ENCODE measurements at regions not wholly inside any gene's neighbourhood (a gene's known extent, or its start where the extent isn't known, plus 50 kb on each side); places are given as distances from the start of the nearest gene placed in this dataset.
A peak's percentile ranks its signal among the peaks of the same experiment; 100 is the strongest.

GRCh38 chr3:151567477-151567876 is 106.6 kb upstream of the IGSF10 start:
- CTCF ChIA-PET = no interaction called here
- no peak for TF ChIP-seq CTCF (IDR thresholded peaks at IDR 0.05; ENCODE audit: low read depth, low read length)
- POLR2A ChIA-PET = no interaction called here

GRCh38 chr3:151564261-151564660 is 103.4 kb upstream of the IGSF10 start:
- no peak for TF ChIP-seq CTCF (IDR thresholded peaks at IDR 0.05; ENCODE audit: low read depth, low read length)
- no peak for DNase-seq (ENCODE audit: low read depth, low spot score)

More at GRCh38 chr3:151567477-151567876, 106.6 kb upstream of the IGSF10 start:
- H3K9me3 ChIP-seq (ENCODE audit: control insufficient read depth, insufficient read depth, low read length) = no peaks in the 10 kb centered on the region
- no peak overlapping the region for H3K4me3 ChIP-seq (ENCODE audit: low read depth, low read length)
- no peaks in the 10 kb centered on the region for H3K27me3 ChIP-seq (ENCODE audit: control insufficient read depth, insufficient read depth, low read length)
- peak overlapping the region; percentile 31 for H3K27ac ChIP-seq (ENCODE audit: low read depth, low read length)
- DNase-seq (ENCODE audit: low read depth, low spot score) = no peak

GRCh38 chr3:151563305-151563704 is 102.4 kb upstream of the IGSF10 start:
- ChIA-PET CTCF (no interaction called here), POLR2A (no interaction called here)

More at GRCh38 chr3:151564261-151564660, 103.4 kb upstream of the IGSF10 start:
- H3K4me3 ChIP-seq (ENCODE audit: low read depth, low read length) = no peak overlapping the region
- H3K27me3 ChIP-seq (ENCODE audit: control insufficient read depth, insufficient read depth, low read length) = no peaks in the 10 kb centered on the region
- POLR2A ChIA-PET = no interaction called here
- no peak overlapping the region for H3K27ac ChIP-seq (ENCODE audit: low read depth, low read length)
- H3K9me3 ChIP-seq (ENCODE audit: control insufficient read depth, insufficient read depth, low read length) = no peaks in the 10 kb centered on the region
- CTCF ChIA-PET = no interaction called here

GRCh38 chr3:151562891-151563290 is 102.0 kb upstream of the IGSF10 start:
- Histone ChIP-seq H3K4me3 (ENCODE audit: low read depth, low read length) (no peak overlapping the region), H3K27ac (ENCODE audit: low read depth, low read length) (no peak overlapping the region), H3K27me3 (ENCODE audit: control insufficient read depth, insufficient read depth, low read length) (no peaks in the 10 kb centered on the region), H3K9me3 (ENCODE audit: control insufficient read depth, insufficient read depth, low read length) (no peaks in the 10 kb centered on the region)
- ChIA-PET POLR2A (no interaction called here), CTCF (no interaction called here)
- TF ChIP-seq CTCF (IDR thresholded peaks at IDR 0.05; ENCODE audit: low read depth, low read length) = no peak
- no peak for DNase-seq (ENCODE audit: low read depth, low spot score)

More at GRCh38 chr3:151563305-151563704, 102.4 kb upstream of the IGSF10 start:
- H3K27ac ChIP-seq (ENCODE audit: low read depth, low read length) = no peak overlapping the region
- TF ChIP-seq CTCF (IDR thresholded peaks at IDR 0.05; ENCODE audit: low read depth, low read length) = no peak
- no peak for DNase-seq (ENCODE audit: low read depth, low spot score)
- H3K9me3 ChIP-seq (ENCODE audit: control insufficient read depth, insufficient read depth, low read length) = no peaks in the 10 kb centered on the region
- H3K27me3 ChIP-seq (ENCODE audit: control insufficient read depth, insufficient read depth, low read length) = no peaks in the 10 kb centered on the region
- no peak overlapping the region for H3K4me3 ChIP-seq (ENCODE audit: low read depth, low read length)

- ChIA-PET CTCF (no interaction called here), POLR2A (no interaction called here)
- no peak for DNase-seq (ENCODE audit: low read depth, low spot score)
- no peak overlapping the region for H3K27ac ChIP-seq (ENCODE audit: low read depth, low read length)
- H3K9me3 ChIP-seq (ENCODE audit: control insufficient read depth, insufficient read depth, low read length) = no peaks in the 10 kb centered on the region
- H3K4me3 ChIP-seq (ENCODE audit: low read depth, low read length) = no peak overlapping the region
- no peak for TF ChIP-seq CTCF (IDR thresholded peaks at IDR 0.05; ENCODE audit: low read depth, low read length)
- H3K27me3 ChIP-seq (ENCODE audit: control insufficient read depth, insufficient read depth, low read length) = no peaks in the 10 kb centered on the region
Measured at GRCh38 chr3:151561878-151562277, 101.0 kb upstream of the IGSF10 start.

All from AG04450 (cell line).